ENCODE measurements at regions not wholly inside any gene's neighbourhood (a gene's known extent, or its start where the extent isn't known, plus 50 kb on each side); places are given as distances from the start of the nearest gene placed in this dataset.
"Not testable (repeated sequence)": the region's sequence is repeated elsewhere in the genome, so short reads cannot be mapped to it uniquely, and the experiment has no call there.

- no peak for FAIRE-seq
Observed at GRCh38 chr3:82261013-82261412, 499.6 kb upstream of the GBE1 start.

GRCh38 chr3:82259994-82260393, 498.5 kb upstream of the GBE1 start:
- FAIRE-seq: no peak

GRCh38 chr3:82240322-82240721, 478.9 kb upstream of the GBE1 start:
- no peak for FAIRE-seq

GRCh38 chr3:82236257-82236656, 474.8 kb upstream of the GBE1 start:
- FAIRE-seq: no peak

- no peak for FAIRE-seq
Observed at GRCh38 chr3:82229397-82229796, 468.0 kb upstream of the GBE1 start.

- FAIRE-seq: no peak
Observed at GRCh38 chr3:82224661-82225060, 463.2 kb upstream of the GBE1 start.

- FAIRE-seq: no peak
Observed at GRCh38 chr3:82222401-82222800, 461.0 kb upstream of the GBE1 start.

- no peak for FAIRE-seq
Observed at GRCh38 chr3:82217571-82217970, 456.1 kb upstream of the GBE1 start.

GRCh38 chr3:82208002-82208710, 446.7 kb upstream of the GBE1 start:
- FAIRE-seq: no peak

- FAIRE-seq: no peak
Observed at GRCh38 chr3:82202269-82202668, 440.8 kb upstream of the GBE1 start.

GRCh38 chr3:82201316-82201715, 439.9 kb upstream of the GBE1 start:
- FAIRE-seq: no peak

- FAIRE-seq: no peak
Observed at GRCh38 chr3:82198009-82198408, 436.6 kb upstream of the GBE1 start.

GRCh38 chr3:82196645-82197044, 435.2 kb upstream of the GBE1 start:
- no peak for FAIRE-seq

GRCh38 chr3:82194870-82195269, 433.4 kb upstream of the GBE1 start:
- FAIRE-seq: no peak

GRCh38 chr3:82186017-82186416, 424.6 kb upstream of the GBE1 start:
- FAIRE-seq: no peak

- no peak for FAIRE-seq
Observed at GRCh38 chr3:82179291-82179690, 417.8 kb upstream of the GBE1 start.

GRCh38 chr3:82178291-82178690, 416.8 kb upstream of the GBE1 start:
- FAIRE-seq: no peak

- no peak for FAIRE-seq
Observed at GRCh38 chr3:82177774-82178173, 416.3 kb upstream of the GBE1 start.

- no peak for FAIRE-seq
Observed at GRCh38 chr3:82165266-82165665, 403.8 kb upstream of the GBE1 start.

GRCh38 chr3:82163907-82164520, 402.6 kb upstream of the GBE1 start:
- peak; percentile 84 for FAIRE-seq

GRCh38 chr3:82157952-82158351, 396.5 kb upstream of the GBE1 start:
- no peak for FAIRE-seq

GRCh38 chr3:82153892-82154291, 392.4 kb upstream of the GBE1 start:
- FAIRE-seq: not testable (repeated sequence)

GRCh38 chr3:82145742-82146141, 384.3 kb upstream of the GBE1 start:
- FAIRE-seq: no peak

- FAIRE-seq: no peak
Observed at GRCh38 chr3:82144811-82145210, 383.4 kb upstream of the GBE1 start.
